ENCODE measurements at regions not wholly inside any gene's neighbourhood (a gene's known extent, or its start where the extent isn't known, plus 50 kb on each side); places are given as distances from the start of the nearest gene placed in this dataset.

GRCh38 chr4:12286351-12286750 is 857.7 kb upstream of the HS3ST1 start:
- no peak for TF ChIP-seq CTCF (IDR thresholded peaks at IDR 0.05; ENCODE audit: control extremely low read depth, extremely low read depth, low read depth, missing control alignments)
- ChIA-PET CTCF (interaction anchor here (0.9 to 1.7 kb wide), 2 partner anchors 11 to 16 kb away, joined by 4 to 5 read pairs; no protein-coding TSS in a partner anchor), POLR2A (no interaction called here)
- no peak for DNase-seq (ENCODE audit: extremely low spot score)

GRCh38 chr4:12270546-12270945 is 841.9 kb upstream of the HS3ST1 start:
- no peak for TF ChIP-seq CTCF (IDR thresholded peaks at IDR 0.05; ENCODE audit: control extremely low read depth, extremely low read depth, low read depth, missing control alignments)
- POLR2A ChIA-PET, result no interaction called here
- DNase-seq (ENCODE audit: extremely low spot score), result no peak
- CTCF ChIA-PET, result interaction anchor here (1.1 to 1.8 kb wide), 5 partner anchors 10 to 21 kb away, joined by 3 to 8 read pairs (median 5); no protein-coding TSS in a partner anchor

- ChIA-PET CTCF (no interaction called here), POLR2A (no interaction called here)
- no peak for DNase-seq (ENCODE audit: extremely low spot score)
- TF ChIP-seq CTCF (IDR thresholded peaks at IDR 0.05; ENCODE audit: control extremely low read depth, extremely low read depth, low read depth, missing control alignments), result no peak
These were observed 836.9 kb upstream of the HS3ST1 start for GRCh38 chr4:12265554-12265953.

GRCh38 chr4:12260453-12260852 is 831.8 kb upstream of the HS3ST1 start:
- no peak for DNase-seq (ENCODE audit: extremely low spot score)
- ChIA-PET CTCF (interaction anchor here (1.1 to 1.9 kb wide), 4 partner anchors 10 to 14 kb away, joined by 3 to 6 read pairs (median 4); no protein-coding TSS in a partner anchor), POLR2A (no interaction called here)
- TF ChIP-seq CTCF (IDR thresholded peaks at IDR 0.05; ENCODE audit: control extremely low read depth, extremely low read depth, low read depth, missing control alignments), result no peak

DNA sequence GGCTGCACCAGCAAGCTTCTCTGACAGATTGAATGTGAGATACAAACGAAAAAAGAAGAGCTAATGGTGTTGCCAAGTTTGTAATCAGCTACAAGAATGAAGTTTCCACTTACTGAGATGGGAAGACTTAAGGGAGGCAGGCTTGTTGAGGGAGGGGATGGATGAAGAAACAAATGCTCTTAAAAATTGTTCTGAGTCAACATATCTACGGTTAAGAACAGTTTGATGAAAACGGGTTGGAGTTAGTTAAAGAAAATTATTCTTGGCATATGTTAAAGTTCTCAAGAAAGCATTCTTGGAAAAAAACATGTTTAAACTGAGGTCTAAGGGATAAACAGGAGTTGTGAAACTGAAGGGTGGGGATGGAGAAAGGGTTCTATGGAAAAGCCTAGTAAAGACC is 816.3 kb upstream of the HS3ST1 start:
- TF ChIP-seq CTCF (IDR thresholded peaks at IDR 0.05; ENCODE audit: control extremely low read depth, extremely low read depth, low read depth, missing control alignments), result no peak
- CTCF ChIA-PET, result no interaction called here
- DNase-seq (ENCODE audit: extremely low spot score), result no peak
- POLR2A ChIA-PET, result no interaction called here

GRCh38 chr4:12242354-12242753 is 813.7 kb upstream of the HS3ST1 start:
- DNase-seq (ENCODE audit: extremely low spot score), result no peak
- ChIA-PET POLR2A (no interaction called here), CTCF (no interaction called here)
- TF ChIP-seq CTCF (IDR thresholded peaks at IDR 0.05; ENCODE audit: control extremely low read depth, extremely low read depth, low read depth, missing control alignments), result no peak
